ENCODE measurements at regions not wholly inside any gene's neighbourhood (a gene's known extent, or its start where the extent isn't known, plus 50 kb on each side); places are given as distances from the start of the nearest gene placed in this dataset.

GRCh38 chr9:107645464-107645833 lies 155.9 kb upstream of the KLF4 start:
- DNase-seq (ENCODE audit: low read depth) = no peak

DNA sequence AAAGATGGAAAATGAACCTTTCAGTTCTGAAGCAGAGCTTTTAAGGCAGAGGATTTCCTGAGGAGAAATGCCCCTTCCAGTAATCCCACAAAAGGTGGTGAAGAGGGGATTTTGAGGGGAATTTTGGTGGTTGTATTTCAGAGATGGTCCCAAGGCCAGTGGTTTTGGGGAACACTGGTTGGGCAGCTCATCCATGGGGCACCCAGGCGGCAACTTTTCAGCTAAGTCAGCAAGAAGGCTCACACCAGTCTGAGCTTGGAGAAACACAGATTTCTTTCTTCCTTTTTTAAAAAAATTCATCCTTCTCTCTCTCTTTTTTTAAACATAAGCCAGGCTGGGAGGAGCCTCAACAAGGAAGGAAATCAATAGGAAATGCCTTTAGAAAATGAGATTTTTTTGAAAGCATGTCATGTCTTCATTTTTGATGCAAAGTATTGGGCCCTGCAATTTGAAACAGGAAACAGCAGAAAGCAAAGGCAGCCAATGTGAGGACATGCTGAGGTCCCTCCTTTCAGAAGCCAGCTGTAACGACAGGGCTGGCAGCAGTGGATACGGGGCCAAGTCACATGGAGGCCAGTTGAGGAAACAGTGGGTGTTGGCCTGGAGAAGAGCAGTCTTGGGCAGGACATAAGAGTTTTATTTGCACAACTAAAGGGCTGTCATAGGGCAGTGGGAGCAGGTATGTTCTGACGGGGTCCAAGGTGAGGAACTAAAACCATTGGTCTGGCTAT lies 155.3 kb upstream of the KLF4 start:
- no peak overlapping the region for H3K4me3 ChIP-seq (ENCODE audit: low read depth, low read length)
- DNase-seq (ENCODE audit: low read depth) = no peak

More at GRCh38 chr9:107645464-107645833, 155.9 kb upstream of the KLF4 start:
- no peak overlapping the region for H3K4me3 ChIP-seq (ENCODE audit: low read depth, low read length)

GRCh38 chr9:107639426-107639825 lies 149.9 kb upstream of the KLF4 start:
- DNase-seq (ENCODE audit: low read depth) = no peak
- H3K4me3 ChIP-seq (ENCODE audit: low read depth, low read length) = no peak overlapping the region

- DNase-seq (ENCODE audit: low read depth) = peak; percentile 59
- peak overlapping the region; percentile 49 for H3K4me3 ChIP-seq (ENCODE audit: low read depth, low read length)
Observed at GRCh38 chr9:107638521-107639310, 149.1 kb upstream of the KLF4 start.

- peak overlapping the region; percentile 49 for H3K4me3 ChIP-seq (ENCODE audit: low read depth, low read length)
- DNase-seq (ENCODE audit: low read depth) = peak; percentile 94
Observed at GRCh38 chr9:107637421-107638420, 148.2 kb upstream of the KLF4 start.

GRCh38 chr9:107636571-107637381 lies 147.2 kb upstream of the KLF4 start:
- no peak for DNase-seq (ENCODE audit: low read depth)

GRCh38 chr9:107635803-107636174 lies 146.2 kb upstream of the KLF4 start:
- H3K4me3 ChIP-seq (ENCODE audit: low read depth, low read length) = no peak overlapping the region
- DNase-seq (ENCODE audit: low read depth) = no peak

More at GRCh38 chr9:107636571-107637381, 147.2 kb upstream of the KLF4 start:
- peak overlapping the region; percentile 49 for H3K4me3 ChIP-seq (ENCODE audit: low read depth, low read length)

DNA sequence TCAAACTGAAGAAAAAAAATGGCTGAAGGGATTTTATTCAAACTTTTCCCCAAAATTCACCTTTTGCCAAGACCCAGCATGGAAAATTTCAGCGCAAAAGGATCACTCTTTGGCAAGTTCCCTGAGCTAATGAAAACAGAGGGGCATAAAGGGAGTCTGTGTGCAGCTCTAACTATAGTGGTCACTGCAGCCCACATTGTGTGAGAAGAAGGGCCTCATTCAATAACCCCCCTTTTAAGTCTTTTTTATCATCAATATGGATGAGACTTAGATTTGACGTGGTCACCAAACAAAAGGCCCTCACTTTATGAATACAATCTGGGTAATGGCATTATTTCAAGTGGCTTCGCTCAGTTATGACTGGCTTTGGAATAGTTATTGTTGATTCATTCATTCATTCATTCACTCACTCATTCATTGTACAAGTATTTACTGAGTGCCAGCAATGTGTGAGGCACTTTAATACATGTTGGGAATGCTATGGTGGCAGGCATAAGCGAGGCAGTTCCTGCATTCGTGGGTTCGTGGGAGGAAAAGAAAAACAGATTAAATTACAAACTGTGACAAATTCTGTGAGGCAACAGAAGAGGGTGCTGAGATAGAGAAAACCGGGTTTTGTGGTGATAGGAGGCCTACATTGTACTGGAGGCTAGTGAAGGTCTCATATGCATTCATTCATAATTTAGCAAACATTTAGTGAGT lies 145.7 kb upstream of the KLF4 start:
- H3K4me3 ChIP-seq (ENCODE audit: low read depth, low read length) = no peak overlapping the region
- no peak for DNase-seq (ENCODE audit: low read depth)

DNA sequence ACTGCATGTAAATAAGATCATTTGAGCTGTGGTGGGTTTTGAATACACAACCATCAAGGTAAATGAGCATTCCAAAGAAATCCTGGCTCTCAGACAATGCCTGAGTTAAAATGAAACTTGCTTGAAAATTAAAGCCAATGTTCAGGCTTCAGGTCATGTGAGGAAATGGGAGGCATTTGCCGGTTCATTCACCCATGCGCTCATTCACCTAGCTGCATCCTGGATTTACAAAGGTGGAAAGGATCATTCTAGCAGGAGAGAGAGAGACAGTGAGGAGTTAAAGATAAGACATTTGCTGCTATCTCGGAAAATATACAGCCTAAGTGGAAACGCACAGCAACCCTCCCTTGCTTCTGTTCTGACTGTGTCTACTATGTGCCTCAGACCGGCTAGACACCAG lies 143.8 kb upstream of the KLF4 start:
- H3K4me3 ChIP-seq (ENCODE audit: low read depth, low read length) = no peak overlapping the region
- no peak for DNase-seq (ENCODE audit: low read depth)

- DNase-seq (ENCODE audit: low read depth) = no peak
Observed at GRCh38 chr9:107632661-107633060, 143.1 kb upstream of the KLF4 start.

DNA sequence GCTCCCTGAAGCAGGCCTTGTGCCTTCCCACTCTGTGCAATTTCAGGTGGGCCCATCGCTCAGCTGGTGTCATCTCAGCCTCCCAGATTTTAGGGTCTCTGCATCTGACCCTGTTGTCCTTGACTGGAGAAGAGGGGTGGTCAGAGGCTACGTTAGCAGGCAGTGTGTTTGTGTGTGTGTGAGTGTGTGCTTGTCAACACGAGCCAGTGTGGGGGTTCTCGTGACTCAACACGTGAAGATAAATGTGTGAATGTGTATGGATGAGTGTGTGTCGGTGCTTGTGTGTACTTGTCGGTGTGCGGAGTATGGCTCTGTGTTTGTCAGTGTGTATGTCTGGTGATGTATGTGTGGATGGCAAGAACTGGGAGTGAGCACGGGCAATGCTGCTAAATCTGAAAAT lies 142.6 kb upstream of the KLF4 start:
- DNase-seq (ENCODE audit: low read depth) = no peak
- H3K4me3 ChIP-seq (ENCODE audit: low read depth, low read length) = no peak overlapping the region

More at GRCh38 chr9:107632661-107633060, 143.1 kb upstream of the KLF4 start:
- no peak overlapping the region for H3K4me3 ChIP-seq (ENCODE audit: low read depth, low read length)

DNA sequence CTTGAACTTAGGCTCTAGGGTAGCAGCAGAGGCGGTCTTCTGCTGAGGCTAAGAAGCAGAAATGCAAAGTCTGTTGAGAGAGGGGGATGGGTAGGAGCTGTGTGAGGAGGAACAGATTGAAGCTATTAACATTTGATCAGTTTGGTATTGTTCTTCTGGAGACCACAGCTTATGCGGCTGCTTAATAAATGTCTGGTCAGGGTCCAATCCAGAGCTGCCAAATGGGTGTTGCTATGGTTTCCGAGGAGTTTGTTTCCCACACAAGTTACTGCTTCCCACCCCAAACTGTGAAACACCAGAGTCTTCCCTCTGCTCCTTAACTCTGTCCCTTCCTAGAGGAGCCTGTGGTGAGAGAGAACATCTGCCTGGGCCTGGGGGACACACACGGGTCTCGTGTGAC lies 142.2 kb upstream of the KLF4 start:
- no peak for DNase-seq (ENCODE audit: low read depth)
- H3K4me3 ChIP-seq (ENCODE audit: low read depth, low read length) = no peak overlapping the region

DNA sequence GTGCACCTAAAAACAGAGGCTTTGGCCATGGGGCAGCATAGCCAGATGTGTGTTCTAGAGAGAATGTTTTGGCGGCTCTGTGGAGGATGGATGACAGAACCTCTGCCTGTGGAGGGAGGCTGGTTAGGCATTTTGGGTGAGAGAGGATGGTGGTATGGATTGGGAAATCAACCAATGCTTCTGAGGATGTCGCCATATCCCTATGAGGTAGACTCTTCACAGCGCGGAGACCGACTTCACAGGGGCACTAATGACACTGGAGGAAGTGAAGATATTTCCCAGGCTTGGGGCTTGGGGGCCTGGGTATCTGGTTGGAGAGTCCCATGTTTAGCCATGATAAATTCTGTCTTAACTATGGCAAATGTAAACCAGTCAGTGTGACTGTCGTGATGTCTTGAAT lies 140.6 kb upstream of the KLF4 start:
- no peak overlapping the region for H3K4me3 ChIP-seq (ENCODE audit: low read depth, low read length)
- DNase-seq (ENCODE audit: low read depth) = no peak

- no peak for DNase-seq (ENCODE audit: low read depth)
- no peak overlapping the region for H3K4me3 ChIP-seq (ENCODE audit: low read depth, low read length)
Observed at GRCh38 chr9:107628444-107628843, 138.9 kb upstream of the KLF4 start.

GRCh38 chr9:107627781-107628180 lies 138.2 kb upstream of the KLF4 start:
- H3K4me3 ChIP-seq (ENCODE audit: low read depth, low read length) = no peak overlapping the region
- DNase-seq (ENCODE audit: low read depth) = no peak

DNA sequence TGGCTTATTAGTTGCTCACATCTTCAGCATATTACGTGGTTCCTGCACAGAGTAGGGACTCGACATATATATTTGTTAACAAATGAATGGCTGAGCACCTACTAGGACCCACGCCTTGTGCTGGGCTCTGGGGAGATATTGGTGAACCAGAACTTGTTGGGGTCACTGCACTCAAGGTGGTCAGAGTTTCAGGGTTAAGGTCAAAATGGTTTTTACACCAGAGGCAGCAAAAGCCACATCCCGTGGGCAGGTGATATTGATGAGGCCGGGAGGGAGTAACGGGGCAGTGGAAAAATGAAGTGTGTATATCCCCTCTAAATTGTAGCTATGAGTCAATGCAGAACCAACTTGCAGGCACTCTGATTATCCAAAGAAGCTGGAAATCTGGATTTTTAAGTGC lies 136.5 kb upstream of the KLF4 start:
- H3K4me3 ChIP-seq (ENCODE audit: low read depth, low read length) = no peak overlapping the region
- DNase-seq (ENCODE audit: low read depth) = no peak

DNA sequence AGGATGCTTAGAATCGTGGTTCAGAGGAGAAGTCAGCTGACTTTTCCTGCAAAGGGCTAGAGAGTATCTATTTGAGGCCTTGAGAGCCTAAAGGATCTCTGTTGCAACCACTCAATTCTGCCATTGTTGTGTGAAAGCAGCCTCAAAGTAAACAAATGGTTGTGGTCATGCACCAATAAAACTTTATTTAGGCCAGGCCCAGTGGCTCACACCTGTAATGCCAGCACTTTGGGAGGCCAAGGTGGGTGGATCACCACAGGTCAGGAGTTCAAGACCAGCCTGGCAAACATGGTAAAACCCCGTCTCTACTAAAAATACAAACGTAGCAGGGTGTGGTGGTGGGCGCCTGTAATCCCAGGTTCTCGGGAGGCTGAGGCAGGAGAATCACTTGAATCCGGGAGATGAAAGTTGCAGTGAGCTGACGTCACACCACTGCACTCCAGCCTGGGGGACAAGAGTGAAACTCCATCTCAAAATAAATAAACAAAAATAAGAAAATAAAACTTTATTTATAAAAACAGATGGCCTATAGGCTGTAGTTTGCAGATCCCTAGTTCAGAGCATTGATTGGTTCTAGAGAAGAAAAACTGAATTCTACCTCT lies 135.9 kb upstream of the KLF4 start:
- no peak overlapping the region for H3K4me3 ChIP-seq (ENCODE audit: low read depth, low read length)
- no peak for DNase-seq (ENCODE audit: low read depth)

Measured in skeletal muscle cell (primary cell).